Astrocyte (in vitro differentiated cells and primary cell): ENCODE measurements at regions not wholly inside any gene's neighbourhood (a gene's known extent, or its start where the extent isn't known, plus 50 kb on each side); places are given as distances from the start of the nearest gene placed in this dataset.
"Not testable (repeated sequence)": the region's sequence is repeated elsewhere in the genome, so short reads cannot be mapped to it uniquely, and the experiment has no call there.

Source experiments
- DNase-seq: peaks from one replicate; pipeline ENCODE4 v3.0.0-alpha.2; 2010; ENCODE audit warnings: low read depth
- FAIRE-seq: peaks from 2 replicates; lab custom pipeline; 2011; peaks lifted over from hg19 to GRCh38; lab: Jason Lieb, UNC
- H2AFZ ChIP-seq: 2 replicates; pipeline ENCODE4 v1.6.0; 2012; ENCODE audit warnings: low read depth, low read length, inconsistent platforms
- H3K27ac ChIP-seq: 2 replicates; pipeline ENCODE4 v1.5.1; 2011; ENCODE audit warnings: low read depth, low read length, inconsistent platforms
- H3K27me3 ChIP-seq: 2 replicates; pipeline ENCODE4 v1.6.0; 2011; ENCODE audit warnings: low read length, inconsistent platforms; ENCODE audit not compliant: insufficient read depth
- H3K36me3 ChIP-seq: 2 replicates; pipeline ENCODE4 v1.5.1; 2011; ENCODE audit warnings: low read length, inconsistent platforms; ENCODE audit not compliant: insufficient read depth
- H3K4me1 ChIP-seq: 2 replicates; pipeline ENCODE4 v1.5.1; 2011; ENCODE audit warnings: low read length, inconsistent platforms; ENCODE audit not compliant: insufficient read depth
- H3K4me2 ChIP-seq: 2 replicates; pipeline ENCODE4 v1.6.0; 2012; ENCODE audit warnings: low read length, inconsistent platforms
- H3K4me3 ChIP-seq: 2 replicates; pipeline ENCODE4 v1.5.1; 2011; ENCODE audit warnings: low read depth, mild to moderate bottlenecking, low read length, inconsistent platforms; ENCODE audit not compliant: insufficient read depth
- H3K79me2 ChIP-seq: 2 replicates; pipeline ENCODE4 v1.6.0; 2012; ENCODE audit warnings: mild to moderate bottlenecking, low read length, inconsistent platforms; ENCODE audit not compliant: insufficient read depth
- H3K9ac ChIP-seq: 2 replicates; pipeline ENCODE4 v1.6.0; 2012; ENCODE audit warnings: mild to moderate bottlenecking, low read length, inconsistent platforms
- H3K9me3 ChIP-seq: 2 replicates; pipeline ENCODE4 v1.5.1; 2012; ENCODE audit warnings: low read depth, mild to moderate bottlenecking, low read length, inconsistent platforms; ENCODE audit not compliant: insufficient read depth
- H4K20me1 ChIP-seq: 2 replicates; pipeline ENCODE4 v1.6.0; 2012; ENCODE audit warnings: low read length, inconsistent platforms; ENCODE audit not compliant: insufficient read depth
- H3K27ac Mint-ChIP-seq: one replicate; pipeline ENCODE4 v1.8.0; 2021; ENCODE audit warnings: mild to moderate bottlenecking, mixed read lengths; ENCODE audit not compliant: unreplicated experiment
- H3K27me3 Mint-ChIP-seq: one replicate; pipeline ENCODE4 v1.8.0; 2021; ENCODE audit warnings: low read depth, mixed read lengths; ENCODE audit not compliant: unreplicated experiment
- H3K36me3 Mint-ChIP-seq: one replicate; pipeline ENCODE4 v1.8.0; 2021; ENCODE audit warnings: low read depth, mixed read lengths; ENCODE audit not compliant: unreplicated experiment
- H3K4me1 Mint-ChIP-seq: one replicate; pipeline ENCODE4 v1.8.0; 2021; ENCODE audit warnings: low read depth, mixed read lengths; ENCODE audit not compliant: unreplicated experiment
- H3K4me3 Mint-ChIP-seq: one replicate; pipeline ENCODE4 v1.8.0; 2021; ENCODE audit warnings: mild to moderate bottlenecking, moderate library complexity, mixed read lengths; ENCODE audit not compliant: unreplicated experiment
- H3K9me3 Mint-ChIP-seq: one replicate; pipeline ENCODE4 v1.8.0; 2021; ENCODE audit warnings: mild to moderate bottlenecking, mixed read lengths; ENCODE audit not compliant: unreplicated experiment
- CTCF ChIP-seq: IDR thresholded peaks from 2 replicates; pipeline ENCODE4 v1.5.1; 2011; ENCODE audit warnings: low read depth, mild to moderate bottlenecking, inconsistent platforms, low read length, moderate library complexity; ENCODE audit not compliant: insufficient read depth
- EZH2 ChIP-seq: IDR thresholded peaks from 2 replicates; pipeline ENCODE4 v1.6.1; 2012; ENCODE audit warnings: mild to moderate bottlenecking, low read length, inconsistent platforms; ENCODE audit not compliant: insufficient read depth

GRCh38 chrX:51098046-51098445 is 187.5 kb downstream of the BMP15 start:
- Histone ChIP-seq H3K4me2 (no peak overlapping the region), H3K9ac (no peak overlapping the region), H4K20me1 (no peaks in the 10 kb centered on the region), H3K4me3 (no peak overlapping the region), H3K4me1 (no peaks in the 10 kb centered on the region), H3K27me3 (no peaks in the 10 kb centered on the region), H3K9me3 (no peaks in the 10 kb centered on the region), H3K36me3 (no peaks in the 10 kb centered on the region), H3K79me2 (no peaks in the 10 kb centered on the region), H2AFZ (no peak overlapping the region), H3K27ac (no peak overlapping the region)
- Mint-ChIP-seq H3K27me3 (no peaks in the 10 kb centered on the region), H3K4me1 (no peaks in the 10 kb centered on the region), H3K9me3 (no peaks in the 10 kb centered on the region), H3K4me3 (no peak overlapping the region), H3K27ac (no peak overlapping the region), H3K36me3 (no peaks in the 10 kb centered on the region)
- no peak for DNase-seq
- TF ChIP-seq CTCF (no peak), EZH2 (no peak)
- FAIRE-seq: no peak

- DNase-seq, H3K4me1 ChIP-seq, H3K9me3 ChIP-seq, H2AFZ ChIP-seq, H3K4me2 ChIP-seq, H3K27me3 ChIP-seq, H3K36me3 Mint-ChIP-seq, H3K36me3 ChIP-seq, H4K20me1 ChIP-seq, H3K9me3 Mint-ChIP-seq, H3K4me3 Mint-ChIP-seq, H3K79me2 ChIP-seq, H3K4me3 ChIP-seq, H3K27ac ChIP-seq, H3K27me3 Mint-ChIP-seq, H3K27ac Mint-ChIP-seq, FAIRE-seq, H3K9ac ChIP-seq, H3K4me1 Mint-ChIP-seq: not testable (repeated sequence)
Observed at GRCh38 chrX:51119058-51119926, 208.8 kb downstream of the BMP15 start.

- not testable (repeated sequence) for H3K27me3 Mint-ChIP-seq, DNase-seq, H3K27ac Mint-ChIP-seq, H3K9me3 ChIP-seq, H3K4me1 ChIP-seq, H3K36me3 ChIP-seq, H3K9me3 Mint-ChIP-seq, H3K36me3 Mint-ChIP-seq, H3K9ac ChIP-seq, H3K4me1 Mint-ChIP-seq, H3K4me2 ChIP-seq, H3K27me3 ChIP-seq, H3K27ac ChIP-seq, H3K4me3 Mint-ChIP-seq, H3K4me3 ChIP-seq, H3K79me2 ChIP-seq, H4K20me1 ChIP-seq, H2AFZ ChIP-seq, FAIRE-seq
Observed at GRCh38 chrX:51125743-51126142, 206.9 kb upstream of the NUDT10 start.
